Omental fat pad (tissue), 3 donors: ENCODE measurements at regions not wholly inside any gene's neighbourhood (a gene's known extent, or its start where the extent isn't known, plus 50 kb on each side); places are given as distances from the start of the nearest gene placed in this dataset.

Source experiments
- ATAC-seq: fragments of 150-250 bp; one replicate; pipeline ENCODE4 v1.9.1; 2016; ENCODE audit warnings: mild to moderate bottlenecking, moderate library complexity; ENCODE audit not compliant: low FRiP score
- DNase-seq: peaks from one replicate; pipeline ENCODE4 v3.0.0-alpha.2; 2019; ENCODE audit warnings: low spot score
- TF ChIP-seq, protein P1 (sequence below), 3 donors: fragments of 450-650 bp; IDR thresholded peaks; one replicate each; pipeline ENCODE4 v1.5.1; 2016 to 2017; ENCODE audit warnings: antibody characterized with exemption in 3 of 3, mild to moderate bottlenecking in 3 of 3, moderate library complexity in 2 of 3

DNA sequence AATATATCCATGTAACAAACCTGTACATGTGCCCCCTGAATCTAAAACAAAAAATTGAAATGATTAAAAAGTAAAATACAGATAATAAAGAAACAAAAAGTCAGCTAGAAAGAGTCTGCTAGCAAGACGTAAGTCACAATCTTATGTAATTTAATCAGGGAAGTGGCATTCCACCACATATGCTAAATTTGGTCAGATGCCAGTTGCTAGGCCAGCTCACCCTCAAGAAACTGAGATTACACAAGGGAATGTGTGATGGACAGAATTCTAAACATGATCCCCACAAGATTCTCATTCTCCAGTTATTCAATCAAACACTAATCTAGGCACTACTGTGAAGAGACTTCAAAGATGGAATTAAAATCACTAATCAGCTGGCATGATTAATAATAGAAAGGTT lies 689.3 kb downstream of the CENPC start:
- TF ChIP-seq, protein P1, sequence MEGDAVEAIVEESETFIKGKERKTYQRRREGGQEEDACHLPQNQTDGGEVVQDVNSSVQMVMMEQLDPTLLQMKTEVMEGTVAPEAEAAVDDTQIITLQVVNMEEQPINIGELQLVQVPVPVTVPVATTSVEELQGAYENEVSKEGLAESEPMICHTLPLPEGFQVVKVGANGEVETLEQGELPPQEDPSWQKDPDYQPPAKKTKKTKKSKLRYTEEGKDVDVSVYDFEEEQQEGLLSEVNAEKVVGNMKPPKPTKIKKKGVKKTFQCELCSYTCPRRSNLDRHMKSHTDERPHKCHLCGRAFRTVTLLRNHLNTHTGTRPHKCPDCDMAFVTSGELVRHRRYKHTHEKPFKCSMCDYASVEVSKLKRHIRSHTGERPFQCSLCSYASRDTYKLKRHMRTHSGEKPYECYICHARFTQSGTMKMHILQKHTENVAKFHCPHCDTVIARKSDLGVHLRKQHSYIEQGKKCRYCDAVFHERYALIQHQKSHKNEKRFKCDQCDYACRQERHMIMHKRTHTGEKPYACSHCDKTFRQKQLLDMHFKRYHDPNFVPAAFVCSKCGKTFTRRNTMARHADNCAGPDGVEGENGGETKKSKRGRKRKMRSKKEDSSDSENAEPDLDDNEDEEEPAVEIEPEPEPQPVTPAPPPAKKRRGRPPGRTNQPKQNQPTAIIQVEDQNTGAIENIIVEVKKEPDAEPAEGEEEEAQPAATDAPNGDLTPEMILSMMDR (IDR thresholded peaks at IDR 0.05): no peak
- DNase-seq (no peak), ATAC-seq (no peak)

DNA sequence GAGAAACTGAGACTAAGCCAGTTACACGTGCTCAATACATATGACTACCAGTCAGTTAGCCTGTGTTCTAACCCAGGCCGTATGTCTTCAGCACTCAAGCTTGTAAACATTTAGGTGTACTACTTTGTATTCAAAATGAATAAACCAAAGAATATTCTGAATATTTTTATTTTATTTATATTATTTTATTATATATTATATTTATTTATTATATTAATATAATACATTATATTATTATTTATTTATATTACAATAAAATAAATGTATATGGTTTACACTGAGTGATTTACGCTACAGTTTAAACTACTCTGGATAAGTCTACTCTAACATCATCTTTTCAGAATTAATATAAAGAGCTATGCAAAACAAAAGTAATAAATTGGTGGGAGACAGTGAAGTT lies 691.5 kb downstream of the CENPC start:
- TF ChIP-seq, protein P1 (IDR thresholded peaks at IDR 0.05): no peak
- no peak for ATAC-seq
- no peak for DNase-seq

DNA sequence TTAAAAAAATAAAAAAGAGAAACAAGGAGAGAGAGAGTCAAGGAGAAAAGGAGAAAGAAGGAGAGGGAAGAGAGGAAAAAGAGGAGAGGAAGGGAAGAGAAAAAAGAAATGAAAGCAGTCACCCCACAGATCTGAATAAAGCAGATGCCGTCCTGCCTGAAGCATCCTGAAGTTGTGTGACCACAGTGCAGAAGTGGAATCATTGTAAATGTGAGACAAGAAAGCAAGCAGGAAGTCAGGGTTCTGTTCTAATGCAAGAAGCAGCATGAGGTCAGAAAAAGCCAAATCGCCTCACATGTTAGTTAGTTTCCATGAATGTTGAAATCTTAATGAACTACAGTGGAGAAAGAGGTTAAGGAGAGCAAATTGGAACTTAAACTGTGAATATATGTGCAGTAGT lies 692.5 kb downstream of the CENPC start:
- TF ChIP-seq, protein P1 (IDR thresholded peaks at IDR 0.05): no peak
- ATAC-seq: no peak
- DNase-seq: no peak

DNA sequence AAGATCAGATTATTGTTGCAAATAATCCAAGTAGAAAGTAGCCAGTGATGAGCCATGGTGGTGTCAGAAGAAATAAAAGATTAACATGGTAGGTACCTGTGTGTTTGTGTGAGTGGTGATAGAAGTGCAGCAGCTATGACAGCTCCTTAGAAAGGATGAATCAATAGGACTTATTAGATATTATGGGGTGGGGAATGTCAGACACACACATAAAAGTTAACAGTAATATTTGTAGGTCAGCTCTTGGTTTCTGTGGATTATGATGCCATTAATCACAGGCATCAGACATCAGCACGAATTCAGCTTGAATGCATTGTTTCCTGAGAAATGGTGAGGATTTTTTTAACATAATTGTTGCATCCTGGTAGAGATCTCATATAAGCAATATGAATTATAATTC lies 695.7 kb downstream of the CENPC start:
- TF ChIP-seq, protein P1 (IDR thresholded peaks at IDR 0.05): no peak
- ATAC-seq (no peak), DNase-seq (no peak)

DNA sequence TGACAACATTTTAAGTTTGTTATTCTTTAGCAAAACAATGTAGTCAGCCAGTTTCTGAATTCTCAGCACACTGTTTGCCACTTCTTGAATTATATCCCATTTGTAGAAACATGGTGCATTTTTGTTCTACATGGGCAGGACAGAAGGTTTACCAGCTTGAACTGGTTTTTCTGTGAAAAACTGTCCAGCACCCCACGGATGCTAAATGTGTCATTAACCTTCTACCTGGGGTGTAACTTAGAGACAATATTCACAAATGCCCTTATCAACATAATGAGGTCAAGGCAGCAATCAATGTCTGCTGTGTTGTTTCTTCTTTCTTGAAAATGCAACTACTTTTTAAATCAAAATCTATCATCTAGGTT lies 702.6 kb downstream of the CENPC start:
- DNase-seq (no peak), ATAC-seq (no peak)
- TF ChIP-seq, protein P1 (IDR thresholded peaks at IDR 0.05): no peak

DNA sequence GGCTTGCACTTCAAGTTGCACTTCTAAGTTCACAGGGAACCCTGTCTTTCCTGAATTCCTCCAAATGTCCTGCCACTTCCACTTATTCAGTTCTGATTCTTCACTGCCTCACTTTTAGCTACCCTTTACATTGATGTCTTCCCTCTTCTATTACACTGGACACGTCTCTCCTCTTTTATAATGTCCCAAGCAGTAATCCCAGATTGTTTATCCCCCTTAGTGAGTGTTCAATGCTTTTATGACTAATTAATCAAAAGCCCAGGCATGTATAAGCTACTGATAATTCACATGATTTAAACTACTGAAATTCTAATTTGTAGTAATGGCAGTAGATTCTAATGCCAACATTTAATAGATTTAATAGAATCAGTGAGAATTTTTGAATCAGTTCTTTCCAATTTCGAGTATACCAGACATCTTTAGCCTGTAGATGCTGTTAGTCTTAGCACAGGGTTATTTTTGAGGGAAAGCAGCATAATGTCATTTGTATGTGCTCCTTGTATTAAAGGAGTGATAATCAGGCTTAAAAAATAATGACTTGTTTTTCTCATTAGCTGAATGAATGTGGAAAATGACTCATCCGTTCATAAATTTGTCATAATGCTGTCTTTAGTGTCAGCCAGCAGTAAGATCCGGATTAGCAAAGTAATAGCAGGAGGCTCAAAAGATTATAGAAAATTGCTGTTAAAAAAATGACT lies 703.1 kb downstream of the CENPC start:
- DNase-seq: no peak
- TF ChIP-seq, protein P1 (IDR thresholded peaks at IDR 0.05): no peak
- no peak for ATAC-seq

DNA sequence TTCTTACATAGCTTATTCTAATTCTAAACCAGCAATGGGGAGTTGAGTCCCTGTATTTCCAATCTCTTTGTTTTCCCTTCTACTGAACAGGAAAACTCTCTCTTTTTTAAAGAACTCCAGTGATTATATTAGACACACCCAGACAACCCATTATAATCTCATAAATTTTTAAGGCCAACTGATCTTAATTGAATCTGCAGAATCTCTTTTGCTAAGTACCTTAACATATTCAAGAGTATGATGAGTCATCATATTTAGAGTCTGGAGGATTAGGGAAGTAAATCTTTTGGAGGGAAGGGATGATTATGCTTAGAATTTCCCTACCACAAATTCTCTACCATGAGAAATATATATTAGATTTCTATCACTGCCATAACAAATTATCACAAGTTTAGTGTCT lies 705.1 kb downstream of the CENPC start:
- DNase-seq (no peak), ATAC-seq (no peak)
- TF ChIP-seq, protein P1 (IDR thresholded peaks at IDR 0.05): no peak
